IPS-NIHi7 (cell line): ENCODE measurements at regions not wholly inside any gene's neighbourhood (a gene's known extent, or its start where the extent isn't known, plus 50 kb on each side); places are given as distances from the start of the nearest gene placed in this dataset.

Experiments
- DNase-seq: peaks from one replicate; pipeline ENCODE4 v3.0.0; 2012; ENCODE audit warnings: mixed read lengths; ENCODE audit errors: extremely low spot score

GRCh38 chr14:101229666-101230065 lies 326.1 kb upstream of the RTL1 start:
- DNase-seq: no peak

- DNase-seq: no peak
Measured at GRCh38 chr14:101230161-101230850, 326.8 kb upstream of the RTL1 start.

- no peak for DNase-seq
Measured at GRCh38 chr14:101230851-101231550, 327.5 kb upstream of the RTL1 start.

- no peak for DNase-seq
Measured at GRCh38 chr14:101231828-101232227, 328.3 kb upstream of the RTL1 start.

GRCh38 chr14:101232340-101233020 lies 328.8 kb upstream of the DIO3 start:
- DNase-seq: no peak

GRCh38 chr14:101233021-101233366 lies 328.3 kb upstream of the DIO3 start:
- no peak for DNase-seq

- DNase-seq: no peak
Measured at GRCh38 chr14:101233391-101233790, 327.9 kb upstream of the DIO3 start.

GRCh38 chr14:101233808-101234207 lies 327.5 kb upstream of the DIO3 start:
- no peak for DNase-seq

GRCh38 chr14:101234244-101234937 lies 326.9 kb upstream of the DIO3 start:
- no peak for DNase-seq

- no peak for DNase-seq
Measured at GRCh38 chr14:101234999-101235334, 326.3 kb upstream of the DIO3 start.

- DNase-seq: peak; percentile 89
Measured at GRCh38 chr14:101235335-101236103, 325.8 kb upstream of the DIO3 start.

- no peak for DNase-seq
Measured at GRCh38 chr14:101236496-101237251, 324.6 kb upstream of the DIO3 start.

- no peak for DNase-seq
Measured at GRCh38 chr14:101237252-101237616, 324.1 kb upstream of the DIO3 start.

- DNase-seq: no peak
Measured at GRCh38 chr14:101239065-101239464, 322.2 kb upstream of the DIO3 start.

- DNase-seq: no peak
Measured at GRCh38 chr14:101241147-101241546, 320.1 kb upstream of the DIO3 start.

GRCh38 chr14:101241807-101242278 lies 319.5 kb upstream of the DIO3 start:
- DNase-seq: peak; percentile 59

GRCh38 chr14:101242442-101243385 lies 318.6 kb upstream of the DIO3 start:
- no peak for DNase-seq

GRCh38 chr14:101243587-101244338 lies 317.5 kb upstream of the DIO3 start:
- DNase-seq: no peak
